Right lobe of liver (tissue), 4 donors: ENCODE measurements at regions not wholly inside any gene's neighbourhood (a gene's known extent, or its start where the extent isn't known, plus 50 kb on each side); places are given as distances from the start of the nearest gene placed in this dataset.

Experiments used
- POLR2A ChIP-seq: fragments of 450-650 bp; IDR thresholded peaks from one replicate; pipeline ENCODE4 v1.6.1; 2017; ENCODE audit warnings: antibody characterized with exemption, mild to moderate bottlenecking
- TF ChIP-seq, protein P1 (sequence below), 4 donors: fragments of 200-600 bp in 3 of 4; fragments of 450-650 bp in 1 of 4; IDR thresholded peaks; one replicate each; pipeline versions ENCODE4 v1.5.1 to v1.8.0; 2016 to 2022; ENCODE audit warnings: antibody characterized with exemption in 4 of 4, mild to moderate bottlenecking in 2 of 4
- donor health status: DM: no; HTN: no; CAD: no.
- donor health status: DM: no; HTN: no; CAD: no.
- donor health status: DM: no; HTN: yes; CAD: no.

DNA sequence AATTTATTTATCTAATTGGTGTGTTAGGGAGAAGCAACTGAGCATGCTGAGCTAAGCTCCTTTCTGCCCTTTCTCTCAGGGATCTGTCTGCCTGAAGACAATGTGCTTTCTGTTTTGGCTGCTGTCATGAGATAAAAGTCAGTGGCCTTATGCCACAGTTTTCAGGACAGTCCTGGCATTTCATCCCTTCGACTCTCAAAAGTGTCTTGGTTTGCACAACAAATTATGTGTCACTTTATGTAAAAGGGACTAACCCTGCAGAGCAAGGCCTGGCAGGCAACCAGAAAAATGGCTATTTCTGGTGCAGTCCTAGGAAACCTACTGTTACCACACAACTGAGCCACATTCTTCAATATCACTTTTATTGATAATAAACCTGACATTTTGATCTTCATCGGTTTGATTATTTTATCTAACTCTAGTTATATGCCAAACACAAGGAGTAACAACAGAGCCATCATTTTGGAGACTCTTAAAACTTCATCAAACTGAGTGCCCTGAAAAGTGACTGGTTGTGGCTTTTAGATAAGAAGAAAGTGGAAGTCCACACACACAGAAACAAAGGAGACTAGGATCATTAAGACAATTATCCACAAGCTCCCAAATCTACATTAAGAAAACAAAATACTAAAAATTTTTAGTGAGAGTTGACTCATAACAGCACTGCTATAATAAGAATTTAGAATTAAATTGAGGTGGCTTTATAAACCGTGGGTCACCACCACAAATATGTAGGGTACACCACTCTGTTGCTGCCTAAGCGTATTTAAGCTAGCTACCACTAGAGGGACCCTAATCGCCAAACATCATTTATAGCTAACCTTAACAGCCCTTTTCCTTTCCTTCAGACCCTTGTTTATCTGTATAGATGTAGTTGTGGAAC lies 95.9 kb upstream of the PTPN13 start:
- TF ChIP-seq, protein P1, sequence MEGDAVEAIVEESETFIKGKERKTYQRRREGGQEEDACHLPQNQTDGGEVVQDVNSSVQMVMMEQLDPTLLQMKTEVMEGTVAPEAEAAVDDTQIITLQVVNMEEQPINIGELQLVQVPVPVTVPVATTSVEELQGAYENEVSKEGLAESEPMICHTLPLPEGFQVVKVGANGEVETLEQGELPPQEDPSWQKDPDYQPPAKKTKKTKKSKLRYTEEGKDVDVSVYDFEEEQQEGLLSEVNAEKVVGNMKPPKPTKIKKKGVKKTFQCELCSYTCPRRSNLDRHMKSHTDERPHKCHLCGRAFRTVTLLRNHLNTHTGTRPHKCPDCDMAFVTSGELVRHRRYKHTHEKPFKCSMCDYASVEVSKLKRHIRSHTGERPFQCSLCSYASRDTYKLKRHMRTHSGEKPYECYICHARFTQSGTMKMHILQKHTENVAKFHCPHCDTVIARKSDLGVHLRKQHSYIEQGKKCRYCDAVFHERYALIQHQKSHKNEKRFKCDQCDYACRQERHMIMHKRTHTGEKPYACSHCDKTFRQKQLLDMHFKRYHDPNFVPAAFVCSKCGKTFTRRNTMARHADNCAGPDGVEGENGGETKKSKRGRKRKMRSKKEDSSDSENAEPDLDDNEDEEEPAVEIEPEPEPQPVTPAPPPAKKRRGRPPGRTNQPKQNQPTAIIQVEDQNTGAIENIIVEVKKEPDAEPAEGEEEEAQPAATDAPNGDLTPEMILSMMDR (IDR thresholded peaks at IDR 0.05): peak; percentile 67 to 84 (median 78)
- TF ChIP-seq POLR2A: no peak
